OCI-LY7 (cell line): ENCODE measurements at regions not wholly inside any gene's neighbourhood (a gene's known extent, or its start where the extent isn't known, plus 50 kb on each side); places are given as distances from the start of the nearest gene placed in this dataset.

Experiments used
- CTCF ChIP-seq: fragments of 200-600 bp; sonication (generic); conservative IDR thresholded peaks from 2 replicates; pipeline ENCODE4 v1.5.1; 2014; ENCODE audit warnings: mild to moderate bottlenecking, antibody characterized with exemption, low read length, moderate library complexity, mixed read lengths
- EZH2phosphoT487 ChIP-seq: fragments of 200-600 bp; sonication (generic); IDR thresholded peaks from 2 replicates; pipeline ENCODE4 v1.6.1; 2018; ENCODE audit warnings: low read depth, borderline replicate concordance, mild to moderate bottlenecking, mixed run types, antibody characterized with exemption, low read length, moderate library complexity, mixed read lengths

GRCh38 chr13:34108410-34108809 is 290.5 kb downstream of the RFC3 start:
- TF ChIP-seq CTCF = no peak
- no peak for TF ChIP-seq EZH2phosphoT487
